Endodermal cell (in vitro differentiated cells): ENCODE measurements at regions not wholly inside any gene's neighbourhood (a gene's known extent, or its start where the extent isn't known, plus 50 kb on each side); places are given as distances from the start of the nearest gene placed in this dataset.
A peak's percentile ranks its signal among the peaks of the same experiment; 100 is the strongest.
"Not testable (repeated sequence)": the region's sequence is repeated elsewhere in the genome, so short reads cannot be mapped to it uniquely, and the experiment has no call there.

Experiments
- DNase-seq: peaks from one replicate; pipeline ENCODE4 v3.0.0-alpha.2; 2017
- H3K27ac ChIP-seq: 2 replicates; pipeline ENCODE4 v1.5.1; 2013; ENCODE audit warnings: mild to moderate bottlenecking, low read depth, low read length, moderate library complexity
- H3K27me3 ChIP-seq: 2 replicates; pipeline ENCODE4 v1.6.1; 2013; ENCODE audit warnings: mild to moderate bottlenecking, low read length, moderate library complexity; ENCODE audit not compliant: insufficient read depth, control insufficient read depth, poor library complexity, severe bottlenecking
- H3K36me3 ChIP-seq: 2 replicates; pipeline ENCODE4 v1.7.0; 2013; ENCODE audit warnings: mild to moderate bottlenecking, low read length, moderate library complexity; ENCODE audit not compliant: control insufficient read depth, insufficient read depth
- H3K4me1 ChIP-seq: one replicate; pipeline ENCODE4 v1.7.0; 2013; ENCODE audit warnings: low read length; ENCODE audit not compliant: control insufficient read depth, insufficient read depth
- H3K4me3 ChIP-seq: 2 replicates; pipeline ENCODE4 v1.5.1; 2013; ENCODE audit warnings: mild to moderate bottlenecking, low read length, moderate library complexity
- H3K9ac ChIP-seq: 2 replicates; pipeline ENCODE4 v1.6.1; 2013; ENCODE audit warnings: mild to moderate bottlenecking, low read length, moderate library complexity; ENCODE audit not compliant: poor library complexity, severe bottlenecking; ENCODE audit errors: extremely low read depth
- H3K9me3 ChIP-seq: 2 replicates; pipeline ENCODE4 v1.6.1; 2013; ENCODE audit warnings: mild to moderate bottlenecking, low read length, moderate library complexity; ENCODE audit not compliant: control insufficient read depth
- H3K27ac Mint-ChIP-seq: 2 replicates; pipeline ENCODE4 v1.8.0; 2020; ENCODE audit warnings: mixed read lengths
- H3K27me3 Mint-ChIP-seq: 2 replicates; pipeline ENCODE4 v1.8.0; 2021; ENCODE audit warnings: mild to moderate bottlenecking, mixed read lengths; ENCODE audit not compliant: insufficient read depth
- H3K36me3 Mint-ChIP-seq: 2 replicates; pipeline ENCODE4 v1.8.0; 2020; ENCODE audit warnings: low read depth, mixed read lengths
- H3K4me1 Mint-ChIP-seq: 2 replicates; pipeline ENCODE4 v1.8.0; 2020; ENCODE audit warnings: mixed read lengths
- H3K4me3 Mint-ChIP-seq: 2 replicates; pipeline ENCODE4 v1.8.0; 2020; ENCODE audit warnings: mild to moderate bottlenecking, moderate library complexity, mixed read lengths
- H3K9me3 Mint-ChIP-seq: 2 replicates; pipeline ENCODE4 v1.8.0; 2020; ENCODE audit warnings: mild to moderate bottlenecking, mixed read lengths
- WGBS, 2 experiments: methylation state at CpG; one replicate each; pipeline versions ENCODE4 v1.1.5 to v1.1.7; 2013; ENCODE audit warnings: missing lambda C conversion rate in 2 of 2, mixed read lengths in 1 of 2; ENCODE audit not compliant: insufficient coverage in 1 of 2, insufficient read length in 1 of 2; 5-methylcytosine and 5-hydroxymethylcytosine counted together
- TF ChIP-seq, protein P1 (sequence below): fragments of 200-600 bp; sonication (generic); conservative IDR thresholded peaks from 2 replicates; pipeline ENCODE4 v1.5.0; 2021; ENCODE audit warnings: antibody characterized with exemption, mild to moderate bottlenecking

DNA sequence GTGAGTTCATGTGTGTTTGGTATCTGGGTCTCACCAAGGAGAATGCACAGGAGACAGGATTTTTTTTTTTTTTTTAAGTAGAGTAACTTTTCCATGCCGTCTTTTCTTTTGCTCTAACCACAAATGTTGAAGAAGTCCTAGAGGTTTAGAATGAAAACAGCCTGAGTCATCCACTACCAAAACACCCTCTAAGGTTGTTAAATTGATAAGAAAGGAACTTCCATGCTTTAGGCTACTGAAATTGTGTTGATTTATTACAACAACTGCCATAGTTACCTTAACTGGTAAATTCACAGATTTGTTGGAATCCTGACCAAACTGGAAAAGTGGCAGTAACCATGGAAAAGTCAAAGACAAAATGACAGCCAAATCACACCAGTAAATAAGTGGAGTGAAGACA lies 375.6 kb downstream of the AMY1C start:
- Mint-ChIP-seq H3K27ac (no peak overlapping the region), H3K9me3 (no peaks in the 10 kb centered on the region), H3K4me3 (no peak overlapping the region), H3K36me3 (no peaks in the 10 kb centered on the region), H3K4me1 (peaks cover 6% of the 10 kb centered on the region), H3K27me3 (no peaks in the 10 kb centered on the region)
- WGBS, 2 experiments, result no CpG with 5 or more reads among the region's 1 CpG
- H3K4me3 ChIP-seq, result no peak overlapping the region
- H3K9ac ChIP-seq, result no peak overlapping the region
- no peaks in the 10 kb centered on the region for H3K4me1 ChIP-seq
- no peaks in the 10 kb centered on the region for H3K27me3 ChIP-seq
- H3K27ac ChIP-seq, result no peak overlapping the region
- no peak for DNase-seq
- TF ChIP-seq, protein P1, sequence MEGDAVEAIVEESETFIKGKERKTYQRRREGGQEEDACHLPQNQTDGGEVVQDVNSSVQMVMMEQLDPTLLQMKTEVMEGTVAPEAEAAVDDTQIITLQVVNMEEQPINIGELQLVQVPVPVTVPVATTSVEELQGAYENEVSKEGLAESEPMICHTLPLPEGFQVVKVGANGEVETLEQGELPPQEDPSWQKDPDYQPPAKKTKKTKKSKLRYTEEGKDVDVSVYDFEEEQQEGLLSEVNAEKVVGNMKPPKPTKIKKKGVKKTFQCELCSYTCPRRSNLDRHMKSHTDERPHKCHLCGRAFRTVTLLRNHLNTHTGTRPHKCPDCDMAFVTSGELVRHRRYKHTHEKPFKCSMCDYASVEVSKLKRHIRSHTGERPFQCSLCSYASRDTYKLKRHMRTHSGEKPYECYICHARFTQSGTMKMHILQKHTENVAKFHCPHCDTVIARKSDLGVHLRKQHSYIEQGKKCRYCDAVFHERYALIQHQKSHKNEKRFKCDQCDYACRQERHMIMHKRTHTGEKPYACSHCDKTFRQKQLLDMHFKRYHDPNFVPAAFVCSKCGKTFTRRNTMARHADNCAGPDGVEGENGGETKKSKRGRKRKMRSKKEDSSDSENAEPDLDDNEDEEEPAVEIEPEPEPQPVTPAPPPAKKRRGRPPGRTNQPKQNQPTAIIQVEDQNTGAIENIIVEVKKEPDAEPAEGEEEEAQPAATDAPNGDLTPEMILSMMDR, result no peak
- H3K9me3 ChIP-seq, result no peaks in the 10 kb centered on the region
- H3K36me3 ChIP-seq, result no peaks in the 10 kb centered on the region

DNA sequence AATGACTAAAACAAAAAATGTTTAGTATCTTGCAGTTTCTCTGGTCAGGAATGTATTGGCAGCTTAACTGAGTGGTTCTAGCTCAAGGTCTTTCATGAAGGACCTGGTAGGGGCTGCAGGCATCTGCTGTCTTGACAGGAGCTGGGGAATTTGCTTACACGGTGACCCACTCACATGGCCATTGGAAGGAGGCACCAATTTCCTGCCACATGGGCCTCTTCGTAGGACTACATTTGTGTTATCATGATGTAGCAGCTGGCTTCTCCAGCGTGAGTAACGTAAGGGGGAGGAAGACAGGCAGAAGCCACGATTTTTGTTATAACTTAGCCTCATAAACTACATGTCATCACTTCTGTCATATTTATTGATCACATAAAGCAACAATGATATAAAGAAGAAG lies 376.3 kb downstream of the AMY1C start:
- no peaks in the 10 kb centered on the region for H3K27me3 Mint-ChIP-seq
- peaks cover 9% of the 10 kb centered on the region for H3K4me1 Mint-ChIP-seq
- TF ChIP-seq, protein P1, result no peak

DNA sequence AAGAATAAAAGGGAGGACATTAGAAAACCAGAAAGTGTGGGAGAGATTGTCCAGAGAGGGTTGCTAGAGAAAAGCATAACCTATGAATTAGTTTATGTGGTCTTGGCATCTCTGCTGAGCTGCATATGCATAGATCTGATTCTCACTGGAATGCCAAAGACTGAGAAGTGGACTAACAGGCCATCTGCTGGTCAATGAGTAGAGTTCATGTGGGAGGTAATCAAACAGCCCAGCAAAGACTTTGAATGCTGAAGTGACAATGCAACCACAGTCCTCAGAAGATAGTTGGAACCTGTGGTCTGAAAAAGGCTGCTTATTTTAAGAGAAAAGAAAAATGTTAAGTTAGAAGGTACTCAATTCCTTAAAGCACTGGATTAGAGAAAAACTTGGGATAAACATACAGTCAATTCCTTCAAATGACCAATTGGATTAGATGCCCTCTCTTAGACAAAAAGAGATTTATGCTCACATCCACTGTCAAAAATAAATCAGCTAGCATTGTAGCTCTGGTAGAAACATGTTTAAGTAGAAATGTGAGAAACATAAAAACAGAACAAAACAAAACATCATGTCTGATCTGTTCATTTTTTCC lies 382.8 kb downstream of the AMY1C start:
- no peak overlapping the region for H3K4me3 Mint-ChIP-seq
- H3K27ac ChIP-seq, result no peak overlapping the region
- peaks cover 3% of the 10 kb centered on the region for H3K4me1 ChIP-seq
- no peaks in the 10 kb centered on the region for H3K36me3 ChIP-seq
- H3K4me3 ChIP-seq, result no peak overlapping the region
- H3K27me3 ChIP-seq, result no peaks in the 10 kb centered on the region
- peaks cover 28% of the 10 kb centered on the region for H3K4me1 Mint-ChIP-seq
- peaks cover 8% of the 10 kb centered on the region for H3K9me3 Mint-ChIP-seq
- TF ChIP-seq, protein P1, result peak; percentile 81
- H3K9ac ChIP-seq, result no peak overlapping the region
- H3K9me3 ChIP-seq, result no peaks in the 10 kb centered on the region
- H3K36me3 Mint-ChIP-seq, result peaks cover 4% of the 10 kb centered on the region
- H3K27ac Mint-ChIP-seq, result no peak overlapping the region
- peak; percentile 54 for DNase-seq
- no peaks in the 10 kb centered on the region for H3K27me3 Mint-ChIP-seq

More for the DNA sequence above, 376.3 kb downstream of the AMY1C start:
- Histone ChIP-seq H3K4me1 (no peaks in the 10 kb centered on the region), H3K27ac (no peak overlapping the region), H3K4me3 (no peak overlapping the region), H3K9ac (no peak overlapping the region), H3K27me3 (no peaks in the 10 kb centered on the region), H3K36me3 (no peaks in the 10 kb centered on the region), H3K9me3 (no peaks in the 10 kb centered on the region)
- H3K27ac Mint-ChIP-seq, result no peak overlapping the region
- H3K9me3 Mint-ChIP-seq, result no peaks in the 10 kb centered on the region
- no peak for DNase-seq
- 94 to 100% methylated on average over 2 to 4 of the region's 5 CpGs for WGBS, 2 experiments
- no peak overlapping the region for H3K4me3 Mint-ChIP-seq
- no peaks in the 10 kb centered on the region for H3K36me3 Mint-ChIP-seq

DNA sequence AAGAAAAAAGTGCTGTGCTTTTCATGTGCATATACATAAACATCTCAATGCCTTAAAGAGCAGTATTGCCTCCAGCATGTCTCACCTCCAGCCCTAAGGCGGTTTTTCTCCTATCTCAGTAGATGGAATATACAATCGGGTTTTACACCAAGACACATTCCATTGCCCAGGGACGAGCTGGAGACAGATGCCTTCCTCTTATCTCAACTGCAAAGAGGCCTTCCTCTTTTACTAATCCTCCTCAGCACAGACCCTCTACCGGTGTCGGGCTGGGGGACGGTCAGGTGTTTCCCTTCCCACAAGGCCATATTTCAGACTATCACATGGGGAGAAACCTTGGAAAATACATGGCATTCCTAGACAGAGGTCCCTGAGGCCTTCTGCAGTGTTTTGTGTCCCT lies 385.3 kb downstream of the AMY1C start:
- WGBS, 2 experiments, result 69 to 76% methylated on average over 3 to 6 of the region's 6 CpGs
- H3K4me3 ChIP-seq, H3K9ac ChIP-seq, H3K4me1 ChIP-seq, H3K36me3 ChIP-seq, H3K9me3 Mint-ChIP-seq, H3K27me3 ChIP-seq, H3K27me3 Mint-ChIP-seq, H3K9me3 ChIP-seq, H3K27ac ChIP-seq, H3K36me3 Mint-ChIP-seq, H3K4me3 Mint-ChIP-seq: not testable (repeated sequence)
- Mint-ChIP-seq H3K27ac (peak overlapping the region; percentile 87), H3K4me1 (peaks cover 28% of the 10 kb centered on the region)
- DNase-seq, result peak; percentile 50
